PC-9 (cell line): ENCODE measurements at regions not wholly inside any gene's neighbourhood (a gene's known extent, or its start where the extent isn't known, plus 50 kb on each side); places are given as distances from the start of the nearest gene placed in this dataset.

ENCODE experiments used
- BruUV-seq: library from RNA; stranded (reverse); fragments of 400-500 nt; replicated peaks from 2 replicates; lab custom pipeline; 2021; lab: Mats Ljungman, UMichigan
- CTCF ChIA-PET: fragments of 300-600 bp; sonication (Branson Sonifier 250); formaldehyde crosslinking; loops from one replicate; lab custom pipeline; 2022; ENCODE audit warnings: antibody characterized with exemption; lab: Charles Lee
- POLR2A ChIA-PET: fragments of 300-600 bp; sonication (Branson Sonifier 250); formaldehyde crosslinking; loops from one replicate; lab custom pipeline; 2022; ENCODE audit warnings: antibody characterized with exemption; ENCODE audit not compliant: unreplicated experiment; lab: Charles Lee
- DNase-seq, 2 experiments: peaks; one replicate each; pipeline versions ENCODE4 v3.0.0 to v3.0.0-alpha.2; 2015 to 2022; ENCODE audit warnings: mixed read lengths in 1 of 2
- H2AFZ ChIP-seq: fragments of 200-600 bp; sonication (generic); 2 replicates; pipeline ENCODE4 v1.8.1; 2017; ENCODE audit warnings: antibody characterized with exemption
- H3F3A ChIP-seq: fragments of 200-600 bp; sonication (generic); 2 replicates; pipeline ENCODE4 v1.8.1; 2017; ENCODE audit warnings: antibody characterized with exemption, mild to moderate bottlenecking, low read depth; ENCODE audit not compliant: insufficient read depth
- H3K27ac ChIP-seq: fragments of 200-600 bp; sonication (generic); 2 replicates; pipeline ENCODE4 v1.6.1; 2016; ENCODE audit warnings: mixed run types
- H3K27me3 ChIP-seq: fragments of 200-600 bp; sonication (generic); 2 replicates; pipeline ENCODE4 v1.6.1; 2016; ENCODE audit warnings: low read depth, mixed run types; ENCODE audit not compliant: insufficient read depth
- H3K36me3 ChIP-seq: fragments of 200-600 bp; sonication (generic); 2 replicates; pipeline ENCODE4 v1.6.1; 2016; ENCODE audit warnings: low read depth, mixed run types
- H3K4me1 ChIP-seq: fragments of 200-600 bp; sonication (generic); replicated peaks from 2 replicates; pipeline ENCODE4 v1.6.1; 2016; ENCODE audit warnings: mixed run types; ENCODE audit not compliant: insufficient read depth
- H3K4me2 ChIP-seq: fragments of 200-600 bp; sonication (generic); 2 replicates; pipeline ENCODE4 v1.6.1; 2017; ENCODE audit warnings: mixed run types
- H3K4me3 ChIP-seq: fragments of 200-600 bp; sonication (generic); 2 replicates; pipeline ENCODE4 v1.6.1; 2016; ENCODE audit warnings: mixed run types
- H3K79me2 ChIP-seq: fragments of 200-600 bp; sonication (generic); 2 replicates; pipeline ENCODE4 v1.6.1; 2017; ENCODE audit warnings: low read depth, mixed run types
- H3K9me2 ChIP-seq: fragments of 200-600 bp; sonication (generic); 2 replicates; pipeline ENCODE4 v1.8.1; 2017; ENCODE audit warnings: mild to moderate bottlenecking; ENCODE audit not compliant: insufficient read depth
- H3K9me3 ChIP-seq: fragments of 200-600 bp; sonication (generic); 2 replicates; pipeline ENCODE4 v1.8.1; 2016; ENCODE audit warnings: low read depth; ENCODE audit not compliant: insufficient read depth
- H4K20me1 ChIP-seq: fragments of 200-600 bp; sonication (generic); 2 replicates; pipeline ENCODE4 v1.8.1; 2017; ENCODE audit not compliant: insufficient read depth
- EZH2 ChIP-seq: fragments of 200-600 bp; sonication (generic); IDR thresholded peaks from 2 replicates; pipeline ENCODE4 v1.8.0; 2017; ENCODE audit warnings: antibody characterized with exemption, low read depth
- intact Hi-C: fragments of 100-400 bp; cut with micrococcal nuclease; formaldehyde crosslinking; loops from one replicate; pipeline ENCODE4 v1.10.0; 2022; ENCODE audit not compliant: unreplicated experiment
- TF ChIP-seq, protein P1 (sequence below): fragments of 200-600 bp; sonication (generic); conservative IDR thresholded peaks from 2 replicates; pipeline ENCODE4 v1.6.1; 2017; ENCODE audit warnings: mixed run types, antibody characterized with exemption, mild to moderate bottlenecking, moderate library complexity

DNA sequence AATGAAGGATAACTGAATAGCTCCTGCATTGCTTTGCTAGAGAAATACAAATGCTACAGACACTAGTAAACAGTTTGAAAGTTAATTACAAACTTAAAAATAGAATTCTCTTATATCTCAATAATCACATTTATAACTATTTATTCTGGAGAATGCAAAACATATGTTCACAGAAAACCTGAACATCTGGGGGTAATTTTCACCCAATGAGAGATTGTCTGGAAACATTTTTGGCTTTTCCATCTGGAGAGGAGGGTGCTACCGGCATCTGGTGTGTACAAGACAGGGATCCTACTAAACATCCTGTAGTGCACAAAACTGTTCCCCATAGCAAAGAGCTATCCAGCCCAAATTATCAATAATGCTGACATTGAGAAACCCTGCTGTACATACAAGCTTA is 378.4 kb upstream of the CHORDC1 start:
- no peaks in the 10 kb centered on the region for H3K79me2 ChIP-seq
- ChIA-PET CTCF (no interaction called here), POLR2A (no interaction called here)
- H3K36me3 ChIP-seq = no peaks in the 10 kb centered on the region
- H3K4me3 ChIP-seq = no peak overlapping the region
- no peak for DNase-seq
- H3K4me2 ChIP-seq = no peak overlapping the region
- H3K4me1 ChIP-seq = no peaks in the 10 kb centered on the region
- intact Hi-C loops = no loop called here
- no peaks in the 10 kb centered on the region for H3F3A ChIP-seq
- no peak for TF ChIP-seq EZH2
- TF ChIP-seq, protein P1, sequence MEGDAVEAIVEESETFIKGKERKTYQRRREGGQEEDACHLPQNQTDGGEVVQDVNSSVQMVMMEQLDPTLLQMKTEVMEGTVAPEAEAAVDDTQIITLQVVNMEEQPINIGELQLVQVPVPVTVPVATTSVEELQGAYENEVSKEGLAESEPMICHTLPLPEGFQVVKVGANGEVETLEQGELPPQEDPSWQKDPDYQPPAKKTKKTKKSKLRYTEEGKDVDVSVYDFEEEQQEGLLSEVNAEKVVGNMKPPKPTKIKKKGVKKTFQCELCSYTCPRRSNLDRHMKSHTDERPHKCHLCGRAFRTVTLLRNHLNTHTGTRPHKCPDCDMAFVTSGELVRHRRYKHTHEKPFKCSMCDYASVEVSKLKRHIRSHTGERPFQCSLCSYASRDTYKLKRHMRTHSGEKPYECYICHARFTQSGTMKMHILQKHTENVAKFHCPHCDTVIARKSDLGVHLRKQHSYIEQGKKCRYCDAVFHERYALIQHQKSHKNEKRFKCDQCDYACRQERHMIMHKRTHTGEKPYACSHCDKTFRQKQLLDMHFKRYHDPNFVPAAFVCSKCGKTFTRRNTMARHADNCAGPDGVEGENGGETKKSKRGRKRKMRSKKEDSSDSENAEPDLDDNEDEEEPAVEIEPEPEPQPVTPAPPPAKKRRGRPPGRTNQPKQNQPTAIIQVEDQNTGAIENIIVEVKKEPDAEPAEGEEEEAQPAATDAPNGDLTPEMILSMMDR = no peak
- no peaks in the 10 kb centered on the region; the same call in 1 of the 2 replicates for H3K9me3 ChIP-seq
- no peak overlapping the region for H2AFZ ChIP-seq
- no peaks in the 10 kb centered on the region for H3K9me2 ChIP-seq
- no peaks in the 10 kb centered on the region for H3K27me3 ChIP-seq
- BruUV-seq = no TSS peak
- no peaks in the 10 kb centered on the region for H4K20me1 ChIP-seq
- H3K27ac ChIP-seq = no peak overlapping the region

DNA sequence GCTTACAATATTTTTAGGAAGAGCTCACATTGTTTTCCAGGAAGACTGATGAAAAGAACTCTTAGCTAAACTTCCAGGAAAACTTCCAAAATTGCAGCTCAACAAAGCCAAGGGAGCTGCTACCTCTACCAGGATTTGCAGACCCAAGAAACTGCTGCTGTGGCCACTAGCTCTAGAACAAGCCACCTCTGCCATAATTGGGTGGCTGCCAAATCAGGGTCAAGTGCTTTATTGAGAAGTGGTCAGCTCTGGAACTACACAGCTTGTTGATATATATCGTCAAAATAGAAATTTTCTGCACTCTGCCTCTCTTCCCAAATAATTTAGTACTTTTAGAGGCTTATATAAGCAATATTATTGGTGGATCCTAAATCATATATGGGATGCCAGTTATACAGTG is 371.8 kb upstream of the CHORDC1 start:
- Histone ChIP-seq H3K4me3 (no peak overlapping the region), H3K36me3 (no peaks in the 10 kb centered on the region), H3K27me3 (no peaks in the 10 kb centered on the region), H4K20me1 (no peaks in the 10 kb centered on the region), H2AFZ (no peak overlapping the region), H3K4me2 (no peak overlapping the region), H3K4me1 (no peaks in the 10 kb centered on the region), H3K27ac (no peak overlapping the region), H3K79me2 (no peaks in the 10 kb centered on the region), H3K9me2 (no peaks in the 10 kb centered on the region), H3F3A (no peaks in the 10 kb centered on the region), H3K9me3 (no peaks in the 10 kb centered on the region)
- TF ChIP-seq EZH2 = no peak
- TF ChIP-seq, protein P1 = no peak
- DNase-seq = no peak
- BruUV-seq = no TSS peak
- POLR2A ChIA-PET = no interaction called here
- intact Hi-C loops = no loop called here
- CTCF ChIA-PET = no interaction called here

DNA sequence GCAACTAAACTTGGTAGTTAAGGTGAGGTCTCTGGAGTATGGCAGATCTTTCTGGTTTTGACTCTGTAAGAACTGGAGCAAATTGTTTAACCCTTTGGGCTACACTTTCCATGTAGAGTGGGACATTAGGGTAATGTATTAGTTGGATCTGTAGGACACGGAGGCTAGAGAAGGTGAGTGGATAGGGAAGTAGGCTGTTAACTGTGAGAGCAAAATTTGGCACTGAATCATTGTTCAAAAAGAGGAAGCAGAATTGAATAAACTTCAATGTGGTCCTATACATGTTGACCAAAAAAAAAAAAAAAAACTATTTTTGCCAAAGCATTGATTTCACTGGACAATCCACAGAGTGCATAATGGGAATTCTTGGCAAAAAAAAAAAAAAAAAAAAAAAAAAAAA is 370.2 kb upstream of the CHORDC1 start:
- ChIA-PET CTCF (no interaction called here), POLR2A (no interaction called here)
- Histone ChIP-seq H3K27me3 (no peaks in the 10 kb centered on the region), H3K4me3 (no peak overlapping the region), H3K9me3 (no peaks in the 10 kb centered on the region), H3K79me2 (no peaks in the 10 kb centered on the region), H3K27ac (no peak overlapping the region), H3K4me2 (no peak overlapping the region), H4K20me1 (no peaks in the 10 kb centered on the region), H3F3A (no peaks in the 10 kb centered on the region), H3K36me3 (no peaks in the 10 kb centered on the region), H3K4me1 (no peaks in the 10 kb centered on the region), H3K9me2 (no peaks in the 10 kb centered on the region), H2AFZ (no peak overlapping the region)
- intact Hi-C loops = no loop called here
- TF ChIP-seq EZH2 = no peak
- BruUV-seq = no TSS peak
- DNase-seq = no peak

DNA sequence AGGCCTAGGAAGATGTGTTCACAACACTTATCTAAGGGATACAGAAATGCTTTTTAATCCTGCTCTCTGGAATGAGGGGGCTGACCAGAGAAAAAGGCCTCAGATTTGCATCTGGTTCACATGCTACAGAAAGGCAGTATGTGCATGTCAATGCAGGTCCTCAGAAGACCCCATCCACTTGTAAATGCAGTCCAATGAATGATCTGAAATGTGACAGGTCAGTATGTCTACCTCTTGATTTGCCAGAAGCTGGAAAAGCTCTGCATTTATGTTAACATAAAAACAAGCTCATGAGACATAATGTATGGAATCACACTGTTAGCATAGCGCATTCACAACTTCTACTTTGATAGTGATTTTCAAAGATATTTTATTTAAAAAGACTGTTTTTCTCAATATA is 367.4 kb upstream of the CHORDC1 start:
- Histone ChIP-seq H3K4me3 (no peak overlapping the region), H2AFZ (no peak overlapping the region), H3K27me3 (no peaks in the 10 kb centered on the region), H4K20me1 (no peaks in the 10 kb centered on the region), H3K27ac (no peak overlapping the region), H3K4me2 (no peak overlapping the region), H3K4me1 (no peaks in the 10 kb centered on the region), H3K36me3 (no peaks in the 10 kb centered on the region), H3K9me3 (no peaks in the 10 kb centered on the region), H3K9me2 (no peaks in the 10 kb centered on the region), H3F3A (no peaks in the 10 kb centered on the region), H3K79me2 (no peaks in the 10 kb centered on the region)
- ChIA-PET CTCF (no interaction called here), POLR2A (no interaction called here)
- DNase-seq = no peak
- TF ChIP-seq EZH2 = no peak
- TF ChIP-seq, protein P1 = no peak
- intact Hi-C loops = no loop called here
- BruUV-seq = no TSS peak
